ENCODE measurements at regions not wholly inside any gene's neighbourhood (a gene's known extent, or its start where the extent isn't known, plus 50 kb on each side); places are given as distances from the start of the nearest gene placed in this dataset.

DNA sequence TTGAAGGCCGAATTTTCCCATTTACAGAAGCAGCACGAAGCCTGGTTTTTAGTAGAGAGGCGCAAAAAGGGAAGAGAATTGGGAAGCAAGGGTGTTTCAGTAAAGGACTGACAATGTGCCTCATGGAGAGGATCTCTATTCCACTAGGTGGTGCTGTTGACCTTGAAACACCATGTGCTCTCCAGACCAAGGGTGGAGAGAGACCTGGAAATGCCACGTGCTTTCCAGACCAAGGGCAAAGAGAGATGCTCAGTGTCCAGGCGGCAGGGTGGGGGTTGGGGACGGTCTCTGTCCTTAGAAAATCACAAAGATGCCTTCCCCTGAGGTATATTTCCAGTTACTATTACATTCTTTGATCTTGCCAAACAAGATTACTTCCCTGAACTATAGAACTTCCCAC, 425.3 kb downstream of the CSNK1G3 start:
- TF ChIP-seq, protein P1, sequence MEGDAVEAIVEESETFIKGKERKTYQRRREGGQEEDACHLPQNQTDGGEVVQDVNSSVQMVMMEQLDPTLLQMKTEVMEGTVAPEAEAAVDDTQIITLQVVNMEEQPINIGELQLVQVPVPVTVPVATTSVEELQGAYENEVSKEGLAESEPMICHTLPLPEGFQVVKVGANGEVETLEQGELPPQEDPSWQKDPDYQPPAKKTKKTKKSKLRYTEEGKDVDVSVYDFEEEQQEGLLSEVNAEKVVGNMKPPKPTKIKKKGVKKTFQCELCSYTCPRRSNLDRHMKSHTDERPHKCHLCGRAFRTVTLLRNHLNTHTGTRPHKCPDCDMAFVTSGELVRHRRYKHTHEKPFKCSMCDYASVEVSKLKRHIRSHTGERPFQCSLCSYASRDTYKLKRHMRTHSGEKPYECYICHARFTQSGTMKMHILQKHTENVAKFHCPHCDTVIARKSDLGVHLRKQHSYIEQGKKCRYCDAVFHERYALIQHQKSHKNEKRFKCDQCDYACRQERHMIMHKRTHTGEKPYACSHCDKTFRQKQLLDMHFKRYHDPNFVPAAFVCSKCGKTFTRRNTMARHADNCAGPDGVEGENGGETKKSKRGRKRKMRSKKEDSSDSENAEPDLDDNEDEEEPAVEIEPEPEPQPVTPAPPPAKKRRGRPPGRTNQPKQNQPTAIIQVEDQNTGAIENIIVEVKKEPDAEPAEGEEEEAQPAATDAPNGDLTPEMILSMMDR (IDR thresholded peaks at IDR 0.05), result peak; percentile 73
- no peak for TF ChIP-seq EZH2 (IDR thresholded peaks at IDR 0.05; ENCODE audit: borderline replicate concordance, insufficient read depth, low read depth, low read length, poor library complexity, severe bottlenecking)
